HEK293 (cell line): ENCODE measurements at regions not wholly inside any gene's neighbourhood (a gene's known extent, or its start where the extent isn't known, plus 50 kb on each side); places are given as distances from the start of the nearest gene placed in this dataset.
"Not testable (repeated sequence)": the region's sequence is repeated elsewhere in the genome, so short reads cannot be mapped to it uniquely, and the experiment has no call there.

Source experiments
- CTCF ChIA-PET: fragments of 350-600 bp; formaldehyde crosslinking; extraction: SDS; loops from one replicate; lab custom pipeline; 2021; ENCODE audit warnings: antibody characterized with exemption; lab: Yijun Ruan, JAX
- POLR2A ChIA-PET: fragments of 300-600 bp; formaldehyde crosslinking; extraction: SDS; loops from one replicate; lab custom pipeline; 2020; ENCODE audit warnings: antibody characterized with exemption, inconsistent platforms; lab: Yijun Ruan, JAX
- H3K27ac ChIP-seq: fragments of 200-500 bp; sonication (Bioruptor generic); 2 replicates; pipeline ENCODE4 v1.5.1; 2014; ENCODE audit warnings: low read depth, low read length, control low read depth, inconsistent platforms; ENCODE audit errors: extremely low read depth
- H3K36me3 ChIP-seq, 2 experiments: fragments of 200-500 bp in 1 of 2; sonication (Bioruptor generic) in 1 of 2; 1 replicate in 1 of 2; 2 replicates in 1 of 2; pipeline ENCODE4 v1.5.1; 2014 to 2017; ENCODE audit warnings: inconsistent platforms in 2 of 2, low read length in 2 of 2; ENCODE audit not compliant: control insufficient read depth in 2 of 2, insufficient read depth in 1 of 2
- H3K4me1 ChIP-seq: fragments of 200-500 bp; sonication (Bioruptor generic); 2 replicates; pipeline ENCODE4 v1.5.1; 2014; ENCODE audit warnings: mild to moderate bottlenecking, low read length, inconsistent platforms; ENCODE audit not compliant: control insufficient read depth, insufficient read depth
- H3K4me3 ChIP-seq: 2 replicates; pipeline ENCODE4 v1.5.1; 2011; ENCODE audit warnings: low read depth, mild to moderate bottlenecking, control low read depth, low read length, moderate library complexity
- H3K9me3 ChIP-seq: fragments of 200-500 bp; sonication (Bioruptor generic); 2 replicates; pipeline ENCODE4 v1.5.1; 2014; ENCODE audit warnings: low read depth, low read length, inconsistent platforms; ENCODE audit not compliant: control insufficient read depth, insufficient read depth
- ELK4 ChIP-seq: IDR thresholded peaks from 2 replicates; pipeline ENCODE4 v1.6.1; 2011; ENCODE audit warnings: mild to moderate bottlenecking, low read depth, low read length, borderline replicate concordance
- GFI1B ChIP-seq: fragments of 450-650 bp; formaldehyde crosslinking; IDR thresholded peaks from 2 replicates; pipeline ENCODE4 v1.5.1; 2016; ENCODE audit warnings: missing biosample characterization, missing genetic modification characterization
- PRDM4 ChIP-seq: fragments of 450-650 bp; formaldehyde crosslinking; IDR thresholded peaks from 2 replicates; pipeline ENCODE4 v1.5.1; 2017; ENCODE audit warnings: missing biosample characterization, missing genetic modification characterization
- SP3 ChIP-seq: fragments of 450-650 bp; formaldehyde crosslinking; IDR thresholded peaks from 2 replicates; pipeline ENCODE4 v1.5.1; 2016; ENCODE audit warnings: missing biosample characterization, missing genetic modification characterization
- WT1 ChIP-seq: fragments of 450-650 bp; formaldehyde crosslinking; IDR thresholded peaks from 2 replicates; pipeline ENCODE4 v1.5.1; 2016; ENCODE audit warnings: missing biosample characterization, missing genetic modification characterization
- ZBTB1 ChIP-seq: fragments of 450-650 bp; formaldehyde crosslinking; IDR thresholded peaks from 2 replicates; pipeline ENCODE4 v1.5.1; 2016; ENCODE audit warnings: missing biosample characterization, missing genetic modification characterization
- ZNF112 ChIP-seq: fragments of 450-650 bp; formaldehyde crosslinking; IDR thresholded peaks from 2 replicates; pipeline ENCODE4 v1.5.0; 2017; ENCODE audit warnings: missing biosample characterization, missing genetic modification characterization
- ZNF132 ChIP-seq: fragments of 450-650 bp; formaldehyde crosslinking; IDR thresholded peaks from 2 replicates; pipeline ENCODE4 v1.5.1; 2017; ENCODE audit warnings: missing biosample characterization, missing genetic modification characterization, borderline replicate concordance
- ZNF169 ChIP-seq: fragments of 450-650 bp; formaldehyde crosslinking; IDR thresholded peaks from 2 replicates; pipeline ENCODE4 v1.5.1; 2016; ENCODE audit warnings: missing biosample characterization, missing genetic modification characterization
- ZNF223 ChIP-seq: fragments of 450-650 bp; formaldehyde crosslinking; IDR thresholded peaks from 2 replicates; pipeline ENCODE4 v1.5.1; 2016; ENCODE audit warnings: missing biosample characterization, missing genetic modification characterization
- ZNF423 ChIP-seq: fragments of 450-650 bp; formaldehyde crosslinking; IDR thresholded peaks from 2 replicates; pipeline ENCODE4 v1.5.1; 2016; ENCODE audit warnings: missing biosample characterization, missing genetic modification characterization
- ZNF626 ChIP-seq: fragments of 450-650 bp; sonication (Bioruptor Pico); formaldehyde crosslinking; IDR thresholded peaks from 2 replicates; pipeline ENCODE4 v1.5.1; 2018; ENCODE audit warnings: missing biosample characterization, missing genetic modification characterization, inconsistent platforms
- ZNF707 ChIP-seq: fragments of 450-650 bp; formaldehyde crosslinking; IDR thresholded peaks from 2 replicates; pipeline ENCODE4 v1.5.1; 2016; ENCODE audit warnings: missing biosample characterization, missing genetic modification characterization
- ZNF777 ChIP-seq: fragments of 450-650 bp; formaldehyde crosslinking; IDR thresholded peaks from 2 replicates; pipeline ENCODE4 v1.5.1; 2017; ENCODE audit warnings: missing biosample characterization, missing genetic modification characterization, borderline replicate concordance

GRCh38 chr9:111094433-111094924 is 56.2 kb upstream of the LPAR1 start:
- H3K27ac ChIP-seq, result no peak overlapping the region
- ChIA-PET CTCF (no interaction called here), POLR2A (no interaction called here)
- H3K36me3 ChIP-seq, result no peaks in the 10 kb centered on the region
- H3K4me3 ChIP-seq, result no peak overlapping the region
- H3K9me3 ChIP-seq, result no peaks in the 10 kb centered on the region
- H3K4me1 ChIP-seq, result peaks cover 11% of the 10 kb centered on the region
- TF ChIP-seq ZNF112 (tag by site-specific recombination) (no peak), ZNF777 (no peak), ELK4 (no peak), PRDM4 (tag by site-specific recombination) (no peak), ZBTB1 (tag by site-specific recombination) (no peak), ZNF132 (tag by site-specific recombination) (no peak), ZNF707 (tag by site-specific recombination) (no peak), SP3 (tag by site-specific recombination) (no peak), ZNF423 (tag by site-specific recombination) (no peak), GFI1B (tag by site-specific recombination) (no peak), ZNF223 (tag by site-specific recombination) (no peak), ZNF169 (no peak), ZNF626 (no peak), WT1 (tag by site-specific recombination) (no peak)
- TF ChIP-seq, all 188 proteins: peak for 0

- POLR2A ChIA-PET, H3K27ac ChIP-seq, H3K9me3 ChIP-seq, H3K4me3 ChIP-seq, H3K36me3 ChIP-seq, H3K4me1 ChIP-seq: not testable (repeated sequence)
- CTCF ChIA-PET, result interaction anchor here (0.6 to 0.7 kb wide), 2 partner anchors 23 to 473 kb away, joined by 3 read pairs; no protein-coding TSS in a partner anchor
These were observed 53.9 kb upstream of the LPAR1 start for GRCh38 chr9:111092167-111092566.
